ENCODE measurements at regions not wholly inside any gene's neighbourhood (a gene's known extent, or its start where the extent isn't known, plus 50 kb on each side); places are given as distances from the start of the nearest gene placed in this dataset.

- Histone ChIP-seq H3K4me2 (ENCODE audit: low read length) (no peak overlapping the region), H3K36me3 (ENCODE audit: insufficient read depth, low read length) (no peaks in the 10 kb centered on the region), H3K27ac (ENCODE audit: low read depth, low read length) (no peak overlapping the region), H3K9ac (ENCODE audit: low read length) (no peak overlapping the region), H2AFZ (ENCODE audit: low read depth, low read length) (no peak overlapping the region), H3K9me3 (ENCODE audit: insufficient read depth, low read depth, low read length) (no peaks in the 10 kb centered on the region), H3K27me3 (ENCODE audit: insufficient read depth, low read length) (no peaks in the 10 kb centered on the region), H4K20me1 (ENCODE audit: insufficient read depth, low read length) (no peaks in the 10 kb centered on the region), H3K4me1 (ENCODE audit: insufficient read depth, low read length) (no peaks in the 10 kb centered on the region), H3K4me3 (ENCODE audit: insufficient read depth, low read depth, low read length) (no peak overlapping the region), H3K79me2 (ENCODE audit: insufficient read depth, low read length) (no peaks in the 10 kb centered on the region)
- TF ChIP-seq EZH2 (IDR thresholded peaks at IDR 0.05; ENCODE audit: insufficient read depth, low read length) (no peak), CTCF (IDR thresholded peaks at IDR 0.05; ENCODE audit: insufficient read depth, low read depth, low read length) (peak; percentile 39)
- Mint-ChIP-seq H3K4me1 (ENCODE audit: low read depth, unreplicated experiment) (no peaks in the 10 kb centered on the region), H3K36me3 (ENCODE audit: low read depth, unreplicated experiment) (no peaks in the 10 kb centered on the region), H3K27ac (ENCODE audit: unreplicated experiment) (no peak overlapping the region), H3K9me3 (ENCODE audit: unreplicated experiment) (no peaks in the 10 kb centered on the region), H3K27me3 (ENCODE audit: low read depth, unreplicated experiment) (peaks cover 7% of the 10 kb centered on the region), H3K4me3 (ENCODE audit: unreplicated experiment) (no peak overlapping the region)
- FAIRE-seq (no peak), DNase-seq (ENCODE audit: low read depth) (no peak)
These were observed 61.1 kb upstream of the NPSR1 start for GRCh38 chr7:34596887-34597286.

GRCh38 chr7:34603711-34604444 lies 54.1 kb upstream of the NPSR1 start:
- no peak overlapping the region for H3K9ac ChIP-seq (ENCODE audit: low read length)
- H3K36me3 ChIP-seq (ENCODE audit: insufficient read depth, low read length), result no peaks in the 10 kb centered on the region
- H2AFZ ChIP-seq (ENCODE audit: low read depth, low read length), result no peak overlapping the region
- Mint-ChIP-seq H3K36me3 (ENCODE audit: low read depth, unreplicated experiment) (no peaks in the 10 kb centered on the region), H3K4me3 (ENCODE audit: unreplicated experiment) (no peak overlapping the region), H3K27me3 (ENCODE audit: low read depth, unreplicated experiment) (peaks cover under 1% of the 10 kb centered on the region), H3K9me3 (ENCODE audit: unreplicated experiment) (peaks cover 2% of the 10 kb centered on the region), H3K4me1 (ENCODE audit: low read depth, unreplicated experiment) (peaks cover 2% of the 10 kb centered on the region), H3K27ac (ENCODE audit: unreplicated experiment) (no peak overlapping the region)
- H3K79me2 ChIP-seq (ENCODE audit: insufficient read depth, low read length), result no peaks in the 10 kb centered on the region
- H3K4me2 ChIP-seq (ENCODE audit: low read length), result no peak overlapping the region
- FAIRE-seq, result peak; percentile 9
- no peak overlapping the region for H3K4me3 ChIP-seq (ENCODE audit: insufficient read depth, low read depth, low read length)
- no peaks in the 10 kb centered on the region for H4K20me1 ChIP-seq (ENCODE audit: insufficient read depth, low read length)
- no peak overlapping the region for H3K27ac ChIP-seq (ENCODE audit: low read depth, low read length)
- H3K27me3 ChIP-seq (ENCODE audit: insufficient read depth, low read length), result no peaks in the 10 kb centered on the region
- no peak for TF ChIP-seq CTCF (IDR thresholded peaks at IDR 0.05; ENCODE audit: insufficient read depth, low read depth, low read length)
- no peak for TF ChIP-seq EZH2 (IDR thresholded peaks at IDR 0.05; ENCODE audit: insufficient read depth, low read length)
- DNase-seq (ENCODE audit: low read depth), result no peak
- no peaks in the 10 kb centered on the region for H3K9me3 ChIP-seq (ENCODE audit: insufficient read depth, low read depth, low read length)
- no peaks in the 10 kb centered on the region for H3K4me1 ChIP-seq (ENCODE audit: insufficient read depth, low read length)
